ENCODE measurements at regions not wholly inside any gene's neighbourhood (a gene's known extent, or its start where the extent isn't known, plus 50 kb on each side); places are given as distances from the start of the nearest gene placed in this dataset.

DNA sequence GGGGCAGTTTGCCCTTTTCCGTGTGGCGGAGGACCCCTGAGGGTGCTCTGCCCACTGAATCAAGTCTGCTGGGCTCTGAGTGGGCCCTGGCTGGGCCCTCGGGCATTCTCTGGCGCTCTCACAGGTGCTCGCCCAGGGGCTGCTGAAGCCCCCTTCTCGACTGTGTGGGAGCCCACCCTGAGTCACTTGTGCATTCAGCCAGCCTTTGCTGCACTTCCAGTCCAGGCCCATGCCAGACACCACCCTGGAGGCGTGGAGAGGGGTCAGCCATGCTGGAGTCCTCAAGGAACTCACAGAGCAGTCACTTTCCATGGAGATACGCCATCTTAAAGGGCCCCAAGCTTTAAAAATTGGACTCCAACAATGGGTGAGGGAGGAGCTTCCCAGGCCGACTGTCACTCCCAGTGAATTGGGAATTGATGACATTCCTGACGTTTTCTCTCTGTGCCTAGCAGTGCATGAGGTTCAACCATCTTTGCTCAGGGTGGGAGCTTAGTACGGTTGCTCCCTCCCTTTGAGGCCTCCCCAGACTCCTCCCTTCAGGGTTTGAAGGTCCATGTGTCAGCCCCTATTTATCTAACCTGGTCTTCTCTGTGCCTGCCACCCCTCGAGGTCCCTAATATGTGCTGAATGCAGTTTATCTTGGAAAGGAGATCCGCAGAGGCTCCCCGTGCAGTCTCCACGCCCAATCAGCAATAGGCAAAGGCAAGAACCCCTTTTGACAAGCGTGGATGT, 71.8 kb upstream of the HS6ST1 start:
- Histone ChIP-seq H2AFZ (ENCODE audit: low read depth) (no peak overlapping the region), H3K36me3 (ENCODE audit: insufficient read depth) (no peaks in the 10 kb centered on the region), H3K4me2 (no peak overlapping the region), H3K27ac (no peak overlapping the region), H3K27me3 (ENCODE audit: insufficient read depth, low read depth) (no peaks in the 10 kb centered on the region), H4K20me1 (ENCODE audit: insufficient read depth) (no peaks in the 10 kb centered on the region), H3K4me3 (IDR thresholded peaks at IDR 0.05; ENCODE audit: insufficient read depth, low read depth, low read length) (no peak overlapping the region), H3K4me1 (ENCODE audit: low read depth, poor library complexity, severe bottlenecking) (peaks cover 7% of the 10 kb centered on the region), H3K9ac (no peak overlapping the region), H3K79me2 (ENCODE audit: insufficient read depth, low read depth) (no peaks in the 10 kb centered on the region)
- TF ChIP-seq, protein P1, sequence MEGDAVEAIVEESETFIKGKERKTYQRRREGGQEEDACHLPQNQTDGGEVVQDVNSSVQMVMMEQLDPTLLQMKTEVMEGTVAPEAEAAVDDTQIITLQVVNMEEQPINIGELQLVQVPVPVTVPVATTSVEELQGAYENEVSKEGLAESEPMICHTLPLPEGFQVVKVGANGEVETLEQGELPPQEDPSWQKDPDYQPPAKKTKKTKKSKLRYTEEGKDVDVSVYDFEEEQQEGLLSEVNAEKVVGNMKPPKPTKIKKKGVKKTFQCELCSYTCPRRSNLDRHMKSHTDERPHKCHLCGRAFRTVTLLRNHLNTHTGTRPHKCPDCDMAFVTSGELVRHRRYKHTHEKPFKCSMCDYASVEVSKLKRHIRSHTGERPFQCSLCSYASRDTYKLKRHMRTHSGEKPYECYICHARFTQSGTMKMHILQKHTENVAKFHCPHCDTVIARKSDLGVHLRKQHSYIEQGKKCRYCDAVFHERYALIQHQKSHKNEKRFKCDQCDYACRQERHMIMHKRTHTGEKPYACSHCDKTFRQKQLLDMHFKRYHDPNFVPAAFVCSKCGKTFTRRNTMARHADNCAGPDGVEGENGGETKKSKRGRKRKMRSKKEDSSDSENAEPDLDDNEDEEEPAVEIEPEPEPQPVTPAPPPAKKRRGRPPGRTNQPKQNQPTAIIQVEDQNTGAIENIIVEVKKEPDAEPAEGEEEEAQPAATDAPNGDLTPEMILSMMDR (conservative IDR thresholded peaks at IDR 0.05; ENCODE audit: low read depth, low read length): no peak

DNA sequence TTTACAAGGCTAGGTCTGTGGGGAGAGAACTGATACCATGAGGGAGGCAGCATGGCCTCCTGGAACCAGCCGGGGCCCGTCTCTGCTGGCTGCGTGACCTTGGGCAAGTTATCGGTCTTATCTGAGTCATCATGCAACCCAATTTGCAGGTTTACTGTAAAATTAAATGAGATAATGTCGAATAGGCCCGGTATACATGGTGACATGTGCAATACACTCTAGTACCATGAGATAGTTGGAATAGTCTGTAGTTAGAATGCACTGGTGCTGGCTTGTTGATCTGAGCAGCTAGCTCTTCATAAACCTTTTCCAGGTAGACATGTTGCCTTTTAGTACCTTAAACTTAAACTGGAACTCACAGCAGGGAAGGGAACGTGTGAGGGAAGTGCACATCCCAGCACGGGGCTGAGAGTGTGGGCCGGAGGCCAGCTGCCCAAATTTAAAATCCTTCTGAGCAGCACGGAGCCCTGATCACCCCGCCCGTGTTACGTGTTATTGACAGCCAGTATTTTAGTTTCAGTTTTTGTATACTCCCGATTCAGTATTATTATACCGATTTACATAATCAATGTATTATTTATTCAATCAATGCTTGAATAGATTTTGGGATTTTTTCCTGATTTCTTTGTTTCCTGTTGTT, 72.4 kb upstream of the HS6ST1 start:
- Histone ChIP-seq H3K27ac (no peak overlapping the region), H3K79me2 (ENCODE audit: insufficient read depth, low read depth) (no peaks in the 10 kb centered on the region), H3K4me1 (ENCODE audit: low read depth, poor library complexity, severe bottlenecking) (peaks cover 7% of the 10 kb centered on the region), H3K27me3 (ENCODE audit: insufficient read depth, low read depth) (no peaks in the 10 kb centered on the region), H3K36me3 (ENCODE audit: insufficient read depth) (no peaks in the 10 kb centered on the region), H2AFZ (ENCODE audit: low read depth) (no peak overlapping the region), H3K4me2 (no peak overlapping the region), H4K20me1 (ENCODE audit: insufficient read depth) (no peaks in the 10 kb centered on the region), H3K4me3 (IDR thresholded peaks at IDR 0.05; ENCODE audit: insufficient read depth, low read depth, low read length) (no peak overlapping the region), H3K9ac (no peak overlapping the region)
- TF ChIP-seq, protein P1 (conservative IDR thresholded peaks at IDR 0.05; ENCODE audit: low read depth, low read length): no peak

DNA sequence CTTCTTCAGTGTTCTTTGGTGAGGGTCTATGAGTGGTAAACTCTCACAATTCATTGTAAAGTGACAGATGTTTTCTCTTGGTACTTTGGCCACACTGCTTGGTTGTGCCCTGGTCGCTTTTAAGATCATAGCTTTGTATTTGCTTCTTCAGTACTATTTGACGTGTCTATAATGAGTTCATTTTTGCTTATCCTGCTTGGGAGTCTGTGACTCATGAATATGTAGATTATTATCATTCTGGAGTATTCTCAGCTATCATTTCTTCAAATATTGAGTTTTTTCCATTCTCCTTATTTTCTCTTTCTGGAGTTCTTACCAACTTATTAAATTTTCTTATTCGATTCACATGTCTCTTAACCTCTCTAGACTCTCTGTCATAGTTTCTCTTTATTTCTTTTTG, 73.0 kb upstream of the HS6ST1 start:
- TF ChIP-seq, protein P1 (conservative IDR thresholded peaks at IDR 0.05; ENCODE audit: low read depth, low read length): no peak
- no peaks in the 10 kb centered on the region for H3K79me2 ChIP-seq (ENCODE audit: insufficient read depth, low read depth)
- H2AFZ ChIP-seq (ENCODE audit: low read depth): no peak overlapping the region
- H3K4me1 ChIP-seq (ENCODE audit: low read depth, poor library complexity, severe bottlenecking): peaks cover 7% of the 10 kb centered on the region
- H3K36me3 ChIP-seq (ENCODE audit: insufficient read depth): no peaks in the 10 kb centered on the region
- H3K9ac ChIP-seq: no peak overlapping the region
- H3K4me3 ChIP-seq (IDR thresholded peaks at IDR 0.05; ENCODE audit: insufficient read depth, low read depth, low read length): no peak overlapping the region
- no peak overlapping the region for H3K4me2 ChIP-seq
- H3K27ac ChIP-seq: no peak overlapping the region
- H4K20me1 ChIP-seq (ENCODE audit: insufficient read depth): no peaks in the 10 kb centered on the region
- H3K27me3 ChIP-seq (ENCODE audit: insufficient read depth, low read depth): no peaks in the 10 kb centered on the region

DNA sequence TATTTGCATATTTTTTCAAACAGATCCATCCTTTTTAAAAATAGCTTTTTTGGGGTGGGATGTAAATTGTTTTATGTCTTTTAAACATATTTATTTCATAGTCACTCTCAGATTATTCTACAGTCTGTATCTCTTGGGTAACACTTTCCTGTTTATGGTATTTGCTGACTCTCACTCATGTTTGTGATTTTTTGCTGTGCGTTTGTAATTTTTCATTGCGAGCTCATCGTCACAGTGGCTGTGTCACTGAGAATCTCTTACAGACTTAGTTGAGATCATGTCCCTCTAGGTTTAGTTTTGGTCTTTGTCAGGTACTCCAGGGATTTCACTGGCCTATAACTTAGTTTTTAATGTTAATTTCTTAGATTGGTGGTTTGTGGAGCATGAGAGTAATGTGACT, 73.5 kb upstream of the HS6ST1 start:
- Histone ChIP-seq H3K4me3 (IDR thresholded peaks at IDR 0.05; ENCODE audit: insufficient read depth, low read depth, low read length) (no peak overlapping the region), H3K4me2 (no peak overlapping the region), H3K27me3 (ENCODE audit: insufficient read depth, low read depth) (no peaks in the 10 kb centered on the region), H3K79me2 (ENCODE audit: insufficient read depth, low read depth) (no peaks in the 10 kb centered on the region), H2AFZ (ENCODE audit: low read depth) (no peak overlapping the region), H4K20me1 (ENCODE audit: insufficient read depth) (no peaks in the 10 kb centered on the region), H3K36me3 (ENCODE audit: insufficient read depth) (no peaks in the 10 kb centered on the region), H3K9ac (no peak overlapping the region), H3K4me1 (ENCODE audit: low read depth, poor library complexity, severe bottlenecking) (peaks cover 7% of the 10 kb centered on the region), H3K27ac (no peak overlapping the region)
- TF ChIP-seq, protein P1 (conservative IDR thresholded peaks at IDR 0.05; ENCODE audit: low read depth, low read length): no peak

All from KMS-11 (cell line).